IMR-90 (cell line): ENCODE measurements at regions not wholly inside any gene's neighbourhood (a gene's known extent, or its start where the extent isn't known, plus 50 kb on each side); places are given as distances from the start of the nearest gene placed in this dataset.

Experiments used
- ATAC-seq: fragments of 200-7000 bp; cut with Tn5 transposase; 2 replicates; pipeline ENCODE4 v1.9.1; 2020; ENCODE audit warnings: low read depth, mild to moderate bottlenecking, moderate library complexity
- BruUV-seq: library from RNA; stranded (reverse); fragments of 400-500 nt; replicated peaks from 2 replicates; lab custom pipeline; 2021; lab: Mats Ljungman, UMichigan
- CTCF ChIA-PET: fragments of 300-600 bp; formaldehyde crosslinking; extraction: SDS; loops from one replicate; lab custom pipeline; 2021; ENCODE audit warnings: antibody characterized with exemption; lab: Yijun Ruan, JAX
- POLR2A ChIA-PET: fragments of 300-600 bp; sonication (Branson Sonifier 250); formaldehyde crosslinking; loops from one replicate; lab custom pipeline; 2022; ENCODE audit warnings: antibody characterized with exemption; ENCODE audit not compliant: unreplicated experiment; lab: Charles Lee
- DNase-seq: peaks from one replicate; pipeline ENCODE4 v3.0.0; 2013
- H2AFZ ChIP-seq: replicated peaks from 2 replicates; pipeline ENCODE3; 2013; ENCODE audit warnings: low read length, mild to moderate bottlenecking; ENCODE audit not compliant: poor library complexity
- H2AK5ac ChIP-seq: 2 replicates; pipeline ENCODE4 v1.6.1; 2013; ENCODE audit warnings: low read depth, low read length, inconsistent platforms
- H2AK9ac ChIP-seq: replicated peaks from 2 replicates; pipeline ENCODE3; 2013; ENCODE audit warnings: mild to moderate bottlenecking, low read depth, low read length, moderate library complexity; ENCODE audit not compliant: poor library complexity
- H2BK120ac ChIP-seq: 2 replicates; pipeline ENCODE4 v1.6.1; 2013; ENCODE audit warnings: low read depth, low read length, inconsistent platforms
- H2BK15ac ChIP-seq: 3 replicates; pipeline ENCODE4 v1.6.1; 2013; ENCODE audit warnings: low read depth, low read length, inconsistent platforms
- H2BK20ac ChIP-seq: 2 replicates; pipeline ENCODE4 v1.6.1; 2013; ENCODE audit warnings: low read depth, mild to moderate bottlenecking, inconsistent platforms, low read length, moderate library complexity
- H2BK5ac ChIP-seq: 2 replicates; pipeline ENCODE4 v1.6.1; 2013; ENCODE audit warnings: mild to moderate bottlenecking, low read depth, low read length, inconsistent platforms; ENCODE audit not compliant: poor library complexity, severe bottlenecking
- H3K14ac ChIP-seq: replicated peaks from 2 replicates; pipeline ENCODE4 v1.6.1; 2013; ENCODE audit warnings: low read depth, low read length, inconsistent platforms
- H3K18ac ChIP-seq: 2 replicates; pipeline ENCODE4 v1.6.1; 2013; ENCODE audit warnings: low read depth, low read length, control low read depth
- H3K23ac ChIP-seq: 2 replicates; pipeline ENCODE4 v1.6.1; 2013; ENCODE audit warnings: low read depth, low read length, inconsistent platforms
- H3K27ac ChIP-seq: 2 replicates; pipeline ENCODE4 v1.5.1; 2013; ENCODE audit warnings: mild to moderate bottlenecking, control low read depth, low read length; ENCODE audit not compliant: insufficient read depth
- H3K27me3 ChIP-seq: 2 replicates; pipeline ENCODE4 v1.6.1; 2013; ENCODE audit warnings: low read length; ENCODE audit not compliant: control insufficient read depth, insufficient read depth
- H3K36me3 ChIP-seq: 2 replicates; pipeline ENCODE4 v1.6.1; 2013; ENCODE audit warnings: low read length, mixed read lengths; ENCODE audit not compliant: control insufficient read depth, insufficient read depth
- H3K4ac ChIP-seq: 2 replicates; pipeline ENCODE4 v1.6.1; 2013; ENCODE audit warnings: low read depth, low read length, inconsistent platforms
- H3K4me1 ChIP-seq: 2 replicates; pipeline ENCODE4 v1.6.1; 2013; ENCODE audit warnings: low read length, mixed read lengths; ENCODE audit not compliant: control insufficient read depth, insufficient read depth
- H3K4me2 ChIP-seq: 2 replicates; pipeline ENCODE4 v1.6.1; 2013; ENCODE audit warnings: low read depth, mild to moderate bottlenecking, control low read depth, low read length, moderate library complexity
- H3K4me3 ChIP-seq: 2 replicates; pipeline ENCODE4 v1.5.1; 2013; ENCODE audit warnings: low read depth, mild to moderate bottlenecking, control low read depth, low read length, moderate library complexity; ENCODE audit not compliant: insufficient read depth
- H3K56ac ChIP-seq: 2 replicates; pipeline ENCODE4 v1.6.1; 2013; ENCODE audit warnings: low read length, inconsistent platforms; ENCODE audit not compliant: insufficient read depth; ENCODE audit errors: extremely low read depth
- H3K79me1 ChIP-seq, 2 experiments: 2 replicates each; pipeline ENCODE4 v1.6.1; 2013; ENCODE audit warnings: low read length in 2 of 2, inconsistent platforms in 1 of 2, low read depth in 1 of 2
- H3K9ac ChIP-seq: 2 replicates; pipeline ENCODE4 v1.6.1; 2013; ENCODE audit warnings: low read depth, low read length, control low read depth
- H3K9me1 ChIP-seq: 2 replicates; pipeline ENCODE4 v1.6.1; 2013; ENCODE audit warnings: low read length, inconsistent platforms; ENCODE audit not compliant: insufficient read depth
- H3K9me3 ChIP-seq: 2 replicates; pipeline ENCODE4 v1.6.1; 2013; ENCODE audit warnings: low read length; ENCODE audit not compliant: control insufficient read depth, insufficient read depth
- H4K20me1 ChIP-seq: 2 replicates; pipeline ENCODE4 v1.6.1; 2013; ENCODE audit warnings: low read length, inconsistent platforms; ENCODE audit not compliant: insufficient read depth
- H4K5ac ChIP-seq: 2 replicates; pipeline ENCODE4 v1.6.1; 2013; ENCODE audit warnings: mild to moderate bottlenecking, low read depth, low read length, control low read depth
- H4K8ac ChIP-seq, 2 experiments: 2 replicates each; pipeline ENCODE4 v1.6.1; 2013; ENCODE audit warnings: low read depth in 2 of 2, low read length in 2 of 2, control low read depth in 1 of 2, inconsistent platforms in 1 of 2
- H4K91ac ChIP-seq: 2 replicates; pipeline ENCODE4 v1.6.1; 2013; ENCODE audit warnings: low read depth, low read length, inconsistent platforms; ENCODE audit not compliant: insufficient read depth
- BHLHE40 ChIP-seq: fragments of 150-350 bp; IDR thresholded peaks from 2 replicates; pipeline ENCODE4 v1.6.1; 2016; ENCODE audit warnings: mild to moderate bottlenecking, low read depth, low read length
- CEBPB ChIP-seq: IDR thresholded peaks from 2 replicates; pipeline ENCODE4 v1.6.1; 2012; ENCODE audit warnings: low read depth, low read length, improper control_type of control experiment
- ELK1 ChIP-seq: fragments of 150-350 bp; IDR thresholded peaks from 2 replicates; pipeline ENCODE4 v1.6.1; 2016; ENCODE audit warnings: low read depth, mild to moderate bottlenecking, low read length, moderate library complexity, borderline replicate concordance
- FOS ChIP-seq: fragments of 150-350 bp; IDR thresholded peaks from 2 replicates; pipeline ENCODE4 v1.6.1; 2016; ENCODE audit warnings: low read depth, low read length
- MAFK ChIP-seq: IDR thresholded peaks from 2 replicates; pipeline ENCODE4 v1.6.1; 2012; ENCODE audit warnings: low read depth, low read length, improper control_type of control experiment
- MXI1 ChIP-seq: IDR thresholded peaks from 2 replicates; pipeline ENCODE4 v1.6.1; 2012; ENCODE audit warnings: low read depth, mild to moderate bottlenecking, low read length, moderate library complexity, borderline replicate concordance
- NFE2L2 ChIP-seq: fragments of 150-350 bp; IDR thresholded peaks from 2 replicates; pipeline ENCODE4 v1.6.1; 2016; ENCODE audit warnings: low read depth, mild to moderate bottlenecking, low read length
- POLR2A ChIP-seq: IDR thresholded peaks from 2 replicates; pipeline ENCODE4 v1.6.1; 2012; ENCODE audit warnings: mild to moderate bottlenecking, low read depth, low read length
- RAD21 ChIP-seq: IDR thresholded peaks from 2 replicates; pipeline ENCODE4 v1.6.1; 2012; ENCODE audit warnings: low read length, improper control_type of control experiment
- RCOR1 ChIP-seq: IDR thresholded peaks from 2 replicates; pipeline ENCODE4 v1.6.1; 2012; ENCODE audit warnings: mild to moderate bottlenecking, low read length, improper control_type of control experiment; ENCODE audit not compliant: insufficient replicate concordance
- RFX5 ChIP-seq: IDR thresholded peaks from 2 replicates; pipeline ENCODE4 v1.8.0; 2012; ENCODE audit warnings: low read depth, mild to moderate bottlenecking, low read length, moderate library complexity
- SMC3 ChIP-seq: fragments of 150-350 bp; IDR thresholded peaks from 2 replicates; pipeline ENCODE4 v1.6.1; 2016; ENCODE audit warnings: low read depth, mild to moderate bottlenecking, antibody characterized with exemption, low read length, moderate library complexity
- WGBS, 2 experiments: methylation state at CpG; one replicate each; pipeline versions ENCODE4 v1.1.5 to v1.1.7; 2013; ENCODE audit warnings: missing lambda C conversion rate in 2 of 2; ENCODE audit not compliant: insufficient read length in 1 of 2; ENCODE audit errors: extremely low coverage in 2 of 2; 5-methylcytosine and 5-hydroxymethylcytosine counted together
- dilution Hi-C: fragments of 300-500 bp; cut with HindIII; formaldehyde crosslinking; loops from one replicate; pipeline ENCODE4 v1.14.3; 2018; ENCODE audit warnings: low sequenced_read_pairs; ENCODE audit not compliant: unreplicated experiment
- in situ Hi-C: fragments of 300-500 bp; cut with MboI; formaldehyde crosslinking; loops from 3 replicates; pipeline ENCODE4 v1.14.3; 2019; ENCODE audit warnings: low sequenced_read_pairs, inconsistent platforms, mixed read lengths
- intact Hi-C: fragments of 100-400 bp; cut with micrococcal nuclease; formaldehyde crosslinking; loops from 2 replicates; pipeline ENCODE4 v1.10.0; 2022
- TF ChIP-seq, protein P1 (sequence below): conservative IDR thresholded peaks from 2 replicates; pipeline ENCODE4 v1.5.1; 2012; ENCODE audit warnings: mild to moderate bottlenecking, low read depth, low read length, improper control_type of control experiment
- TF ChIP-seq, protein P2 (sequence below): fragments of 150-350 bp; IDR thresholded peaks from 2 replicates; pipeline ENCODE4 v1.6.1; 2017; ENCODE audit warnings: mild to moderate bottlenecking, antibody characterized with exemption, low read length, low read depth

GRCh38 chr3:69472093-69472492, 86.2 kb upstream of the FRMD4B start:
- no peak overlapping the region for H2AK9ac ChIP-seq
- H3K9me3 ChIP-seq = no peaks in the 10 kb centered on the region
- H4K8ac ChIP-seq = no peak overlapping the region
- no peak overlapping the region for H3K27ac ChIP-seq
- dilution Hi-C loops (no loop called here), intact Hi-C loops (no loop called here), in situ Hi-C loops (no loop called here)
- 75% methylated on average over 1 of the region's 1 CpG; no CpG with 5 or more reads in 1 of the 2 experiments for WGBS, 2 experiments
- no peaks in the 10 kb centered on the region for H4K20me1 ChIP-seq
- no peak overlapping the region for H3K18ac ChIP-seq
- ATAC-seq = no peak
- no peak overlapping the region for H2BK20ac ChIP-seq
- no peak overlapping the region for H2BK5ac ChIP-seq
- no peaks in the 10 kb centered on the region for H3K27me3 ChIP-seq
- H4K5ac ChIP-seq = no peak overlapping the region
- CTCF ChIA-PET = no interaction called here
- H3K4me3 ChIP-seq = no peak overlapping the region
- H2BK120ac ChIP-seq = no peak overlapping the region
- H3K23ac ChIP-seq = no peak overlapping the region
- no peak for DNase-seq
- no peaks in the 10 kb centered on the region for H3K36me3 ChIP-seq
- H3K4me1 ChIP-seq = no peaks in the 10 kb centered on the region
- H3K4me2 ChIP-seq = no peak overlapping the region
- no peak overlapping the region for H3K9ac ChIP-seq
- no peak overlapping the region for H3K14ac ChIP-seq
- no peaks in the 10 kb centered on the region for H3K9me1 ChIP-seq
- H3K4ac ChIP-seq = no peak overlapping the region
- no peak overlapping the region for H2AFZ ChIP-seq
- POLR2A ChIA-PET = no interaction called here
- no peak overlapping the region for H2AK5ac ChIP-seq
- no peak overlapping the region for H3K56ac ChIP-seq
- BruUV-seq = no TSS peak
- H2BK15ac ChIP-seq = no peak overlapping the region
- no peaks in the 10 kb centered on the region for H3K79me1 ChIP-seq
- TF ChIP-seq RAD21 (no peak), RFX5 (no peak), ELK1 (no peak), POLR2A (no peak), BHLHE40 (no peak), RCOR1 (no peak), MXI1 (no peak), FOS (no peak), SMC3 (no peak), CEBPB (no peak), NFE2L2 (no peak), MAFK (no peak)
- TF ChIP-seq, protein P1, sequence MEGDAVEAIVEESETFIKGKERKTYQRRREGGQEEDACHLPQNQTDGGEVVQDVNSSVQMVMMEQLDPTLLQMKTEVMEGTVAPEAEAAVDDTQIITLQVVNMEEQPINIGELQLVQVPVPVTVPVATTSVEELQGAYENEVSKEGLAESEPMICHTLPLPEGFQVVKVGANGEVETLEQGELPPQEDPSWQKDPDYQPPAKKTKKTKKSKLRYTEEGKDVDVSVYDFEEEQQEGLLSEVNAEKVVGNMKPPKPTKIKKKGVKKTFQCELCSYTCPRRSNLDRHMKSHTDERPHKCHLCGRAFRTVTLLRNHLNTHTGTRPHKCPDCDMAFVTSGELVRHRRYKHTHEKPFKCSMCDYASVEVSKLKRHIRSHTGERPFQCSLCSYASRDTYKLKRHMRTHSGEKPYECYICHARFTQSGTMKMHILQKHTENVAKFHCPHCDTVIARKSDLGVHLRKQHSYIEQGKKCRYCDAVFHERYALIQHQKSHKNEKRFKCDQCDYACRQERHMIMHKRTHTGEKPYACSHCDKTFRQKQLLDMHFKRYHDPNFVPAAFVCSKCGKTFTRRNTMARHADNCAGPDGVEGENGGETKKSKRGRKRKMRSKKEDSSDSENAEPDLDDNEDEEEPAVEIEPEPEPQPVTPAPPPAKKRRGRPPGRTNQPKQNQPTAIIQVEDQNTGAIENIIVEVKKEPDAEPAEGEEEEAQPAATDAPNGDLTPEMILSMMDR = no peak
- TF ChIP-seq, protein P2, sequence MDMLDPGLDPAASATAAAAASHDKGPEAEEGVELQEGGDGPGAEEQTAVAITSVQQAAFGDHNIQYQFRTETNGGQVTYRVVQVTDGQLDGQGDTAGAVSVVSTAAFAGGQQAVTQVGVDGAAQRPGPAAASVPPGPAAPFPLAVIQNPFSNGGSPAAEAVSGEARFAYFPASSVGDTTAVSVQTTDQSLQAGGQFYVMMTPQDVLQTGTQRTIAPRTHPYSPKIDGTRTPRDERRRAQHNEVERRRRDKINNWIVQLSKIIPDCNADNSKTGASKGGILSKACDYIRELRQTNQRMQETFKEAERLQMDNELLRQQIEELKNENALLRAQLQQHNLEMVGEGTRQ = no peak
- no peak overlapping the region for H4K91ac ChIP-seq
